K562 (cell line): ENCODE measurements at regions not wholly inside any gene's neighbourhood (a gene's known extent, or its start where the extent isn't known, plus 50 kb on each side); places are given as distances from the start of the nearest gene placed in this dataset.

Experiments used
- CEBPB ChIP-seq: fragments of 450-650 bp; IDR thresholded peaks from 2 replicates; pipeline ENCODE4 v1.6.1; 2016; ENCODE audit warnings: missing genetic modification characterization, missing compliant biosample characterization
- FOS ChIP-seq: IDR thresholded peaks from 3 replicates; pipeline ENCODE4 v1.6.1; 2011; ENCODE audit not compliant: insufficient read length; ENCODE audit errors: extremely low read depth
- HNRNPK ChIP-seq: fragments of 200-400 bp; formaldehyde crosslinking; IDR thresholded peaks from one replicate; pipeline ENCODE4 v1.6.1; 2018; ENCODE audit warnings: mild to moderate bottlenecking, low read depth, low read length; ENCODE audit not compliant: poor library complexity, severe bottlenecking
- HNRNPLL ChIP-seq: fragments of 200-400 bp; formaldehyde crosslinking; IDR thresholded peaks from 2 replicates; pipeline ENCODE4 v1.6.1; 2017; ENCODE audit warnings: low read length, low read depth, mild to moderate bottlenecking; ENCODE audit not compliant: poor library complexity, severe bottlenecking
- MIER1 ChIP-seq: fragments of 450-650 bp; IDR thresholded peaks from 2 replicates; pipeline ENCODE4 v1.6.1; 2016; ENCODE audit warnings: antibody characterized with exemption, mild to moderate bottlenecking, low read depth
- PHB2 ChIP-seq: fragments of 450-650 bp; IDR thresholded peaks from 2 replicates; pipeline ENCODE4 v1.6.1; 2017; ENCODE audit warnings: low read depth
- POLR2AphosphoS5 ChIP-seq: IDR thresholded peaks from 2 replicates; pipeline ENCODE4 v1.6.1; 2011; ENCODE audit warnings: mild to moderate bottlenecking, low read depth, low read length, moderate library complexity; ENCODE audit not compliant: control insufficient read depth, insufficient read depth
- SIN3A ChIP-seq, 2 experiments: fragments of 150-350 bp in 1 of 2; IDR thresholded peaks; 2 replicates each; pipeline ENCODE4 v1.6.1; 2011 to 2016; ENCODE audit warnings: borderline replicate concordance in 2 of 2, low read depth in 2 of 2, low read length in 2 of 2, mild to moderate bottlenecking in 2 of 2, moderate library complexity in 2 of 2; ENCODE audit not compliant: control insufficient read depth in 1 of 2
- SNRNP70 ChIP-seq: fragments of 200-400 bp; formaldehyde crosslinking; optimal IDR thresholded peaks from 2 replicates; pipeline ENCODE3; 2017; ENCODE audit warnings: low read depth, low read length
- SP2 ChIP-seq: IDR thresholded peaks from 2 replicates; pipeline ENCODE4 v1.6.1; 2011; ENCODE audit warnings: mild to moderate bottlenecking, low read depth, low read length, moderate library complexity; ENCODE audit not compliant: poor library complexity, severe bottlenecking; ENCODE audit errors: extremely low read depth
- ZNF507 ChIP-seq: conservative IDR thresholded peaks from 2 replicates; pipeline ENCODE4 v1.6.1; 2017; ENCODE audit warnings: missing genetic modification characterization, missing compliant biosample characterization
- ZNF766 ChIP-seq: fragments of 200-800 bp; sonication (Bioruptor generic); conservative IDR thresholded peaks from 2 replicates; pipeline ENCODE4 v1.6.1; 2016; ENCODE audit warnings: missing genetic modification characterization, missing compliant biosample characterization
- TF ChIP-seq, protein P1 (sequence below), 3 experiments: IDR thresholded peaks in 2 of 3; conservative IDR thresholded peaks in 1 of 3; 2 replicates each; pipeline ENCODE4 v1.5.1; 2011 to 2012; ENCODE audit warnings: low read length in 3 of 3, mild to moderate bottlenecking in 3 of 3, control low read depth in 2 of 3, improper control_type of control experiment in 1 of 3, inconsistent platforms in 1 of 3, low read depth in 1 of 3, mixed read lengths in 1 of 3, moderate library complexity in 1 of 3; ENCODE audit not compliant: insufficient read depth in 2 of 3
- TF ChIP-seq, protein P2 (sequence below): sonication (generic); formaldehyde crosslinking; IDR thresholded peaks from 2 replicates; pipeline ENCODE4 v1.9.0; 2022; ENCODE audit warnings: mild to moderate bottlenecking, missing genetic modification reagents

DNA sequence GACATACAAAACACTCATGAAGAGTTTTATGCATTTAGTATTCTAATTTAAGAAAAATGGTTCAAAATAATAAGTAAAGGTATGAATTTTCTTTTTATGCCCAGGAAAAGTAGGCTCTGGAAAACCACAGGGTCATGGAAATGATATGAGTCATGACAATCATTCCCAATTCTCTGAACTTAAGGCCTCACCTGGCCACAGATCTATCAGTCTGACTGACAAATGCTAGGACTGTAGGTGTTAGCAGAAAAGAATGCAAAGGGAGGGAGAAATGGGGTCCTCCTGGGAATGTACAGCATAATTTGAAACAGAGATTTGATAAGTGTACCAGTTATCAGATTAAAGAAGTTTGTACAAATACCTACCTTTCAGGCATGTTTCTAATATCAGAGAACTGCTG, 270.5 kb upstream of the ARSJ start:
- TF ChIP-seq ZNF766 (CRISPR knock-in tag) = no peak
- no peak for TF ChIP-seq POLR2AphosphoS5
- TF ChIP-seq ZNF507 = no peak
- no peak for TF ChIP-seq MIER1
- TF ChIP-seq HNRNPK = no peak
- TF ChIP-seq, protein P1, sequence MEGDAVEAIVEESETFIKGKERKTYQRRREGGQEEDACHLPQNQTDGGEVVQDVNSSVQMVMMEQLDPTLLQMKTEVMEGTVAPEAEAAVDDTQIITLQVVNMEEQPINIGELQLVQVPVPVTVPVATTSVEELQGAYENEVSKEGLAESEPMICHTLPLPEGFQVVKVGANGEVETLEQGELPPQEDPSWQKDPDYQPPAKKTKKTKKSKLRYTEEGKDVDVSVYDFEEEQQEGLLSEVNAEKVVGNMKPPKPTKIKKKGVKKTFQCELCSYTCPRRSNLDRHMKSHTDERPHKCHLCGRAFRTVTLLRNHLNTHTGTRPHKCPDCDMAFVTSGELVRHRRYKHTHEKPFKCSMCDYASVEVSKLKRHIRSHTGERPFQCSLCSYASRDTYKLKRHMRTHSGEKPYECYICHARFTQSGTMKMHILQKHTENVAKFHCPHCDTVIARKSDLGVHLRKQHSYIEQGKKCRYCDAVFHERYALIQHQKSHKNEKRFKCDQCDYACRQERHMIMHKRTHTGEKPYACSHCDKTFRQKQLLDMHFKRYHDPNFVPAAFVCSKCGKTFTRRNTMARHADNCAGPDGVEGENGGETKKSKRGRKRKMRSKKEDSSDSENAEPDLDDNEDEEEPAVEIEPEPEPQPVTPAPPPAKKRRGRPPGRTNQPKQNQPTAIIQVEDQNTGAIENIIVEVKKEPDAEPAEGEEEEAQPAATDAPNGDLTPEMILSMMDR (IDR thresholded peaks at IDR 0.05 in 2 of 3, conservative IDR thresholded peaks at IDR 0.05 in 1 of 3; ENCODE audit: insufficient read depth in 2 of 3, low read depth in 1 of 3, low read length in 3 of 3) = no peak
- TF ChIP-seq CEBPB = no peak
- TF ChIP-seq PHB2 = no peak
- TF ChIP-seq SNRNP70 = no peak
- TF ChIP-seq SP2 = no peak
- TF ChIP-seq SIN3A (IDR thresholded peaks at IDR 0.05; ENCODE audit: borderline replicate concordance in 2 of 2, control insufficient read depth in 1 of 2, low read depth in 2 of 2, low read length in 2 of 2) = no peak
- TF ChIP-seq, protein P2, sequence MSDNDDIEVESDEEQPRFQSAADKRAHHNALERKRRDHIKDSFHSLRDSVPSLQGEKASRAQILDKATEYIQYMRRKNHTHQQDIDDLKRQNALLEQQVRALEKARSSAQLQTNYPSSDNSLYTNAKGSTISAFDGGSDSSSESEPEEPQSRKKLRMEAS = no peak
- TF ChIP-seq FOS = no peak
- no peak for TF ChIP-seq HNRNPLL
